Activated T-cell treated with anti-CD3 and anti-CD28 coated beads, Interleukin-2, amount 50 U/mL, for 24 hours (primary cell): ENCODE measurements at regions not wholly inside any gene's neighbourhood (a gene's known extent, or its start where the extent isn't known, plus 50 kb on each side); places are given as distances from the start of the nearest gene placed in this dataset.
"Not testable (repeated sequence)": the region's sequence is repeated elsewhere in the genome, so short reads cannot be mapped to it uniquely, and the experiment has no call there.

Experiments
- DNase-seq: peaks from one replicate; pipeline ENCODE4 v3.0.0-alpha.2; 2020
- H3K27ac Mint-ChIP-seq: 2 replicates; pipeline ENCODE4 v1.8.0; 2020; ENCODE audit warnings: mild to moderate bottlenecking, mixed read lengths
- H3K27me3 Mint-ChIP-seq: 2 replicates; pipeline ENCODE4 v1.8.0; 2020; ENCODE audit warnings: mixed read lengths
- H3K36me3 Mint-ChIP-seq: 2 replicates; pipeline ENCODE4 v1.8.0; 2020; ENCODE audit warnings: low read depth, mixed read lengths
- H3K4me1 Mint-ChIP-seq: 2 replicates; pipeline ENCODE4 v1.8.0; 2020; ENCODE audit warnings: low read depth, mixed read lengths
- H3K4me3 Mint-ChIP-seq: 2 replicates; pipeline ENCODE4 v1.8.0; 2020; ENCODE audit warnings: mild to moderate bottlenecking, moderate library complexity, mixed read lengths
- H3K9me3 Mint-ChIP-seq: 2 replicates; pipeline ENCODE4 v1.8.0; 2020; ENCODE audit warnings: mixed read lengths

DNA sequence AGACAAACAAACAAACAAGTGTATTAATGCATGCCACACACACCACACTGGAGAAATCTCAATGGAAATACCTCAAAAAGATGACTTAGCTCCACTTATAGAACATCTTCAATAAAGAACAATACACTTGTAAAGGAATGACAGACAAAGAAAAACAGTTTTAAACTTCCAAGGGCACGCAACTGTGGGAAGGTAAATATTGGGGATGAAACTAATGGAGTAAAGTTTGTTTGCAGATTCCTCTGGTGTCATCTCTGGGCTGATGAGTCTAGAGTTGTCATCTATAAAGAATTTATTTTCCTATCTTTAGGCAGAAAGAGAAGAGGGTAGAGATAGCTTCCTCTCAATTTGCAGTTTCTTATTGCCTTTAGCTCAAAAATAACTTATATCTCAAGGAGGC, 144.0 kb upstream of the ZC3H15 start:
- no peaks in the 10 kb centered on the region for H3K4me1 Mint-ChIP-seq

DNA sequence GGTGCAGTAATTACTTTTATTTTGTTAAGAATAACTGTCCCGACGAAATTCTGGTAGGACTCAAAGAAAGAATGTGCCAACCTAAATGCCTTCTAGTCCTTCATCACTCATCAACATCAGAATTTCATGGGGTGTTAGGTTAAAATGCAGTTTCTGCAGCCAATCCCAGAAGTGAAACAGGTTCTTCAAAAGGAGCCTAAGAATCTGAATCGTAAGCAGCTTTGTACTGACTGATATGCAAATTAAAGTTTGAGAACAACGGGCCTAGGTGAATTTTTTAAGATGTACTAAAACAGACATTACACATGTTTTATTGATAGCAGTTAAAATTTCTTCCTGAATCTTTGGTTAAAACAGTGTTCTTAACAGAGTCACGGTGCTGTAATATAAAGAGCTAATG, 140.3 kb upstream of the ZC3H15 start:
- Mint-ChIP-seq H3K9me3 (peaks cover 3% of the 10 kb centered on the region), H3K36me3 (peaks cover 30% of the 10 kb centered on the region), H3K4me1 (peaks cover 3% of the 10 kb centered on the region), H3K27me3 (no peaks in the 10 kb centered on the region), H3K4me3 (no peak overlapping the region), H3K27ac (no peak overlapping the region)
- DNase-seq: no peak

More for the DNA sequence above, 144.0 kb upstream of the ZC3H15 start:
- Mint-ChIP-seq H3K4me3 (no peak overlapping the region), H3K27me3 (no peaks in the 10 kb centered on the region), H3K9me3 (peaks cover 20% of the 10 kb centered on the region), H3K36me3 (peaks cover 38% of the 10 kb centered on the region), H3K27ac (no peak overlapping the region)
- DNase-seq: no peak

- no peak overlapping the region for H3K4me3 Mint-ChIP-seq
- peaks cover 3% of the 10 kb centered on the region for H3K4me1 Mint-ChIP-seq
- H3K27ac Mint-ChIP-seq: no peak overlapping the region
- H3K27me3 Mint-ChIP-seq: no peaks in the 10 kb centered on the region
- peaks cover 30% of the 10 kb centered on the region for H3K36me3 Mint-ChIP-seq
- peaks cover 3% of the 10 kb centered on the region for H3K9me3 Mint-ChIP-seq
- DNase-seq: no peak
These were observed 139.8 kb upstream of the ZC3H15 start for GRCh38 chr2:186346216-186346615.

DNA sequence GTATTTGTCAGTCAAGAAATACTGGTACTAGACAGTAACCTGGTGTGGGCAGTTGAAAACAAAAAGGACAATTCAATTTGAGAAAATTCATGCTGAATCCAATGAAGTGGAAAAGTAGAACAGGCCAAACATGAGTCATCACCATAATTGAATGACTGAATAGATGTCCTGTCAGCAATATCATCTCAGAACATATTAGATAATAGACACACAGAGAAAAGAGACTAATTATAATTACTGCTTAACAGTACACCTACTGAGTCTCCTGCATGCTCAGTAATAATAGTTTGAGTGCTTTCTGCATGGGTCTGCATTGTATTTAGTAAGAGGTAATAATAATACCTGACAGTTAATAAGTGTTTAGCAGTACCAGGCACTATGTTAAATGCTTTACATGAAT, 138.6 kb upstream of the ZC3H15 start:
- H3K9me3 Mint-ChIP-seq: peaks cover 9% of the 10 kb centered on the region
- H3K36me3 Mint-ChIP-seq: peaks cover 23% of the 10 kb centered on the region
- DNase-seq: no peak
- no peak overlapping the region for H3K4me3 Mint-ChIP-seq
- H3K27me3 Mint-ChIP-seq: no peaks in the 10 kb centered on the region
- peaks cover 3% of the 10 kb centered on the region for H3K4me1 Mint-ChIP-seq
- no peak overlapping the region for H3K27ac Mint-ChIP-seq

DNA sequence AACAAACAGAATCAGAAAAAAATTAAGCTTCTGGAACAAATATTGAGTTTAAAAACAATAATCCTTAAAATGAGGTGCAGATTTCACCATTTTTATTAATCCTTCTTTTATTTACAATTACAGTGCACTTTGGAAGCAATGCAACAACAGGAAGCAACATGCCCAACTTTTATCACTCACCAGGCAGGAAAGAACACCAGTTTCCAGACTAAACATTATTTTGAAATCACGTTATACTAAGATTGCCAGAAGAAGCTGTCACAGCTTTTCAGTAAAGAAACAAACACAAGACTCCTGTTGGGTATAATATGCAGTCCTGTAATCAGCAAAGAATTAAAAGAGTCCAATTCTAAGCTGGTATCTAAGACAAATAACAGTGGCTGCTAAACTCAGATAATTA, 137.9 kb upstream of the ZC3H15 start:
- H3K36me3 Mint-ChIP-seq: peaks cover 27% of the 10 kb centered on the region
- H3K27ac Mint-ChIP-seq: no peak overlapping the region
- no peaks in the 10 kb centered on the region for H3K27me3 Mint-ChIP-seq
- peaks cover 13% of the 10 kb centered on the region for H3K9me3 Mint-ChIP-seq
- peaks cover 3% of the 10 kb centered on the region for H3K4me1 Mint-ChIP-seq
- no peak overlapping the region for H3K4me3 Mint-ChIP-seq
- DNase-seq: no peak

GRCh38 chr2:186349508-186349907, 136.6 kb upstream of the ZC3H15 start:
- Mint-ChIP-seq H3K27ac (no peak overlapping the region), H3K4me3 (no peak overlapping the region)

DNA sequence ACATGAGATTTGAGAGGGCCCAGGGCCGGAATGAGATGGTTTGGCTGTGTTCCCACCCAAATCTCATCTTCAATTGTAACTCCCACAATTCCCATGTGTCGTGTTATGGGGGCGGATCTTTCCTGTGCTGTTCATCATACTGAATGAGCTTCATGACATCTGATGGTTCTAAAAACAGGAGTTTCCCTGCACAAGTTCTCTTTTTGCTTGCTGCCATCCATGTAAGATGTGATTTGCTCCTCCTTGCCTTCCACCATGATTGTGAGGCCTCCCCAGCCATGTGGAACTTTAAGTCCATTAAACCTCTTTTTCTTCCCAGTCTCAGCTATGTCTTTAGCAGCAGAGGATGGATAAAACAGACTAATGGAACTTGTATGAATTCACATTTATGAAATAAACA, 131.9 kb upstream of the ZC3H15 start:
- Mint-ChIP-seq H3K9me3 (peaks cover 32% of the 10 kb centered on the region), H3K36me3 (peaks cover 32% of the 10 kb centered on the region)
- not testable (repeated sequence) for H3K4me1 Mint-ChIP-seq, DNase-seq, H3K27ac Mint-ChIP-seq, H3K27me3 Mint-ChIP-seq, H3K4me3 Mint-ChIP-seq

More at GRCh38 chr2:186349508-186349907, 136.6 kb upstream of the ZC3H15 start:
- Mint-ChIP-seq H3K4me1 (peaks cover 3% of the 10 kb centered on the region), H3K9me3 (peaks cover 24% of the 10 kb centered on the region), H3K27me3 (no peaks in the 10 kb centered on the region), H3K36me3 (peaks cover 29% of the 10 kb centered on the region)
- DNase-seq: no peak

GRCh38 chr2:186365406-186365805, 120.7 kb upstream of the ZC3H15 start:
- H3K27ac Mint-ChIP-seq: no peak overlapping the region
- H3K27me3 Mint-ChIP-seq: no peaks in the 10 kb centered on the region
- peaks cover 20% of the 10 kb centered on the region for H3K36me3 Mint-ChIP-seq
- no peak for DNase-seq
- no peak overlapping the region for H3K4me3 Mint-ChIP-seq
- H3K4me1 Mint-ChIP-seq: no peaks in the 10 kb centered on the region
- H3K9me3 Mint-ChIP-seq: peaks cover 13% of the 10 kb centered on the region

- no peak overlapping the region for H3K27ac Mint-ChIP-seq
- H3K27me3 Mint-ChIP-seq: no peaks in the 10 kb centered on the region
- no peak for DNase-seq
- H3K4me3 Mint-ChIP-seq: no peak overlapping the region
- H3K9me3 Mint-ChIP-seq: peaks cover 30% of the 10 kb centered on the region
- H3K36me3 Mint-ChIP-seq: peaks cover 61% of the 10 kb centered on the region
- H3K4me1 Mint-ChIP-seq: no peaks in the 10 kb centered on the region
These were observed 107.0 kb upstream of the ZC3H15 start for GRCh38 chr2:186379052-186379451.

- Mint-ChIP-seq H3K36me3 (peaks cover 66% of the 10 kb centered on the region), H3K9me3 (peaks cover 34% of the 10 kb centered on the region), H3K4me3 (no peak overlapping the region), H3K27me3 (no peaks in the 10 kb centered on the region), H3K4me1 (no peaks in the 10 kb centered on the region), H3K27ac (no peak overlapping the region)
- no peak for DNase-seq
These were observed 105.3 kb upstream of the ZC3H15 start for GRCh38 chr2:186380805-186381204.

- H3K36me3 Mint-ChIP-seq: peaks cover 70% of the 10 kb centered on the region
- no peaks in the 10 kb centered on the region for H3K4me1 Mint-ChIP-seq
- no peak overlapping the region for H3K27ac Mint-ChIP-seq
- H3K9me3 Mint-ChIP-seq: peaks cover 36% of the 10 kb centered on the region
- DNase-seq: no peak
- H3K27me3 Mint-ChIP-seq: no peaks in the 10 kb centered on the region
- no peak overlapping the region for H3K4me3 Mint-ChIP-seq
These were observed 104.5 kb upstream of the ZC3H15 start for GRCh38 chr2:186381573-186381972.

- peaks cover 34% of the 10 kb centered on the region for H3K9me3 Mint-ChIP-seq
- no peak overlapping the region for H3K4me3 Mint-ChIP-seq
- H3K36me3 Mint-ChIP-seq: peaks cover 68% of the 10 kb centered on the region
- H3K27ac Mint-ChIP-seq: no peak overlapping the region
- no peak for DNase-seq
- no peaks in the 10 kb centered on the region for H3K4me1 Mint-ChIP-seq
- no peaks in the 10 kb centered on the region for H3K27me3 Mint-ChIP-seq
These were observed 103.1 kb upstream of the ZC3H15 start for GRCh38 chr2:186382932-186383331.

DNA sequence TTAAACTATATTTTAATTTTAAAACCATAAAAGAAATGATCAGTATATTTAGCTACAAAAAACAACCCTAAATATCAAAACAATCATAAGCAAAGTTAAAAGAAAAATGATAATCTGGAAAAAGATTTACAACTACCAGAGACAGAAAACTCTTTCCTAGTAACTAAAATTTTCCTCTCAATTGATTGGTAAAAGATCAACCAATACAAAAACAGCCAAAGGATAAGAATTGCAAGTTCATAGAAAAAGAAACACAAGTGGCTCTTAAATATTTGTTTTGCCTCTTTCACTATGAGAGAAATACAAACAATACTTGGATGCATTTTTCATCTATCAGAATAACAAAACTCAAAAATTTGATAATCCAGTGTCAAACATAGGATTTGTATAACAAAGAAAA, 101.8 kb upstream of the ZC3H15 start:
- Mint-ChIP-seq H3K4me3 (no peak overlapping the region), H3K27me3 (no peaks in the 10 kb centered on the region), H3K27ac (no peak overlapping the region), H3K36me3 (peaks cover 63% of the 10 kb centered on the region), H3K4me1 (no peaks in the 10 kb centered on the region), H3K9me3 (peaks cover 36% of the 10 kb centered on the region)
- DNase-seq: no peak

GRCh38 chr2:186385638-186386201, 100.3 kb upstream of the ZC3H15 start:
- Mint-ChIP-seq H3K9me3 (peaks cover 46% of the 10 kb centered on the region), H3K36me3 (peaks cover 56% of the 10 kb centered on the region)
- H3K27me3 Mint-ChIP-seq, H3K4me1 Mint-ChIP-seq, DNase-seq, H3K4me3 Mint-ChIP-seq, H3K27ac Mint-ChIP-seq: not testable (repeated sequence)

DNA sequence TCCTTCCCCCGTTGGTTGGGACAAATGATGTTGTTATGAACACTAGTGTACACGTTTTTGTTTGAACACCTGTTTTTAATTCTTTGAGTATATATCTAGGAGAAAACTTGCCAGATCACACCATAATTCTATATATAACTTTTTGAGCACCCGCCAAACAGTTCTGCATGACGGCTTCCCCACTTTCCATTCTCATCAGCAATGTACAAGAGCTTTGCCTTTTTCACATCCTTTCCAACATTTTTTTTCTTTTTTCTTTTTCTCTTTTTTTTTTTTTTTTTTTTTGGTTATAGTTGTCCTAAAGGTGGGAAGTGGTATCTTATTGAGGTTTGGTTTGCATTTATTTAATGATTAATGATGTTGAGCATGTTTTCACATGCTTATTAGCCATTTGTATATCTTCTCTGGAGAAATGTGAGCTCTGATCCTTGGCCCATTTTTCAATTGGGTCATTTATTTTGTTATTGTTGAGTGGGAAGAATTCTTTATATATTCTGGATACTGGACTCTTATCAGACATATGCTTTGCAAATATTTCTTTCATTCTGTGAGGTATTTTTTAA, 86.9 kb upstream of the ZC3H15 start:
- no peaks in the 10 kb centered on the region for H3K4me1 Mint-ChIP-seq
- no peak overlapping the region for H3K27ac Mint-ChIP-seq
- no peak for DNase-seq
- peaks cover 20% of the 10 kb centered on the region for H3K9me3 Mint-ChIP-seq
- peaks cover 5% of the 10 kb centered on the region for H3K36me3 Mint-ChIP-seq
- H3K4me3 Mint-ChIP-seq: no peak overlapping the region
- H3K27me3 Mint-ChIP-seq: no peaks in the 10 kb centered on the region

- Mint-ChIP-seq H3K36me3 (peaks cover 10% of the 10 kb centered on the region), H3K27ac (no peak overlapping the region), H3K4me1 (no peaks in the 10 kb centered on the region), H3K9me3 (peaks cover 25% of the 10 kb centered on the region), H3K4me3 (no peak overlapping the region), H3K27me3 (no peaks in the 10 kb centered on the region)
- no peak for DNase-seq
These were observed 80.2 kb upstream of the ZC3H15 start for GRCh38 chr2:186405842-186406241.
